ENCODE measurements at regions not wholly inside any gene's neighbourhood (a gene's known extent, or its start where the extent isn't known, plus 50 kb on each side); places are given as distances from the start of the nearest gene placed in this dataset.

- no peak for TF ChIP-seq EZH2 (IDR thresholded peaks at IDR 0.05; ENCODE audit: low read depth, low read length, severe bottlenecking)
- no peak for TF ChIP-seq EP300 (IDR thresholded peaks at IDR 0.05; ENCODE audit: borderline replicate concordance in 1 of 2, low read depth in 2 of 2, low read length in 2 of 2)
- TF ChIP-seq CTCF (IDR thresholded peaks at IDR 0.05; ENCODE audit: control extremely low read depth in 1 of 3, insufficient read depth in 1 of 3, low read depth in 1 of 3, low read length in 3 of 3): no peak
- no peak for TF ChIP-seq SP2 (IDR thresholded peaks at IDR 0.05; ENCODE audit: low read length)
- TF ChIP-seq CHD2 (IDR thresholded peaks at IDR 0.05; ENCODE audit: low read length): no peak
- no peak for TF ChIP-seq POLR2AphosphoS5 (IDR thresholded peaks at IDR 0.05; ENCODE audit: low read depth, low read length)
- TF ChIP-seq JUND (IDR thresholded peaks at IDR 0.05; ENCODE audit: low read length): no peak
- no peak for TF ChIP-seq YY1 (IDR thresholded peaks at IDR 0.05; ENCODE audit: low read depth, low read length)
- no peak for TF ChIP-seq EGR1 (IDR thresholded peaks at IDR 0.05; ENCODE audit: borderline replicate concordance, low read depth, low read length)
- TF ChIP-seq ASH2L (IDR thresholded peaks at IDR 0.05; ENCODE audit: low read length): no peak
- no peak for TF ChIP-seq SIRT6 (IDR thresholded peaks at IDR 0.05; ENCODE audit: low read length)
- no peak for TF ChIP-seq HDAC2 (IDR thresholded peaks at IDR 0.05; ENCODE audit: borderline replicate concordance in 1 of 2, low read depth in 2 of 2, low read length in 2 of 2)
- TF ChIP-seq SUZ12 (IDR thresholded peaks at IDR 0.05; ENCODE audit: low read length): no peak
Measured at GRCh38 chr1:232459826-232460225, 170.1 kb downstream of the SIPA1L2 start.

Measured in H1 (cell line).